ENCODE measurements at regions not wholly inside any gene's neighbourhood (a gene's known extent, or its start where the extent isn't known, plus 50 kb on each side); places are given as distances from the start of the nearest gene placed in this dataset.

- FAIRE-seq (no peak), DNase-seq (ENCODE audit: low read depth, low spot score) (no peak)
- ChIA-PET CTCF (no interaction called here), POLR2A (no interaction called here)
- BruUV-seq (replicated peaks): no TSS peak
- Histone ChIP-seq H3K4me2 (ENCODE audit: insufficient read depth, low read length) (no peak overlapping the region), H3K27ac (ENCODE audit: insufficient read depth, low read depth, low read length) (no peak overlapping the region), H4K20me1 (replicated peaks; ENCODE audit: control insufficient read depth, extremely low read depth, insufficient read depth, low read length) (no peaks in the 10 kb centered on the region), H2AFZ (ENCODE audit: low read depth, low read length) (no peak overlapping the region), H3K9me1 (replicated peaks; ENCODE audit: control insufficient read depth, extremely low read depth, insufficient read depth, low read length) (no peaks in the 10 kb centered on the region), H3K36me3 (ENCODE audit: control insufficient read depth in 2 of 2, extremely low read depth in 1 of 2, insufficient read depth in 2 of 2, low read length in 2 of 2) (no peaks in the 10 kb centered on the region), H3K79me2 (ENCODE audit: control insufficient read depth, insufficient read depth, low read length) (no peaks in the 10 kb centered on the region), H3K9me3 (replicated peaks; ENCODE audit: control insufficient read depth, insufficient read depth, low read length) (no peaks in the 10 kb centered on the region), H3K4me3 (replicated peaks in 1 of 3; ENCODE audit: insufficient read depth in 1 of 3, low read depth in 1 of 3, low read length in 3 of 3) (no peak overlapping the region), H3K27me3 (ENCODE audit: control insufficient read depth in 2 of 2, insufficient read depth in 2 of 2, low read length in 2 of 2) (no peaks in the 10 kb centered on the region), H3K9ac (replicated peaks; ENCODE audit: extremely low read depth, insufficient read depth, low read length) (no peak overlapping the region), H3K4me1 (ENCODE audit: control insufficient read depth, extremely low read depth, insufficient read depth, low read length) (no peaks in the 10 kb centered on the region)
- intact Hi-C loops (cut with micrococcal nuclease) (no loop called here), dilution Hi-C loops (cut with MboI; ENCODE audit: extremely low pct_ligation_motif_present, low sequenced_read_pairs) (no loop called here)
- no peak for TF ChIP-seq FOS (IDR thresholded peaks at IDR 0.05; ENCODE audit: borderline replicate concordance, insufficient read depth, low read length)
- TF ChIP-seq, protein P1, sequence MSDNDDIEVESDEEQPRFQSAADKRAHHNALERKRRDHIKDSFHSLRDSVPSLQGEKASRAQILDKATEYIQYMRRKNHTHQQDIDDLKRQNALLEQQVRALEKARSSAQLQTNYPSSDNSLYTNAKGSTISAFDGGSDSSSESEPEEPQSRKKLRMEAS (IDR thresholded peaks at IDR 0.05; ENCODE audit: insufficient read depth, insufficient read length): no peak
- TF ChIP-seq MYC (IDR thresholded peaks at IDR 0.05; ENCODE audit: low read depth, low read length): no peak
- TF ChIP-seq GATA2 (IDR thresholded peaks at IDR 0.05; ENCODE audit: insufficient read depth, insufficient read length, low read depth, low read length): no peak
- TF ChIP-seq JUN (IDR thresholded peaks at IDR 0.05; ENCODE audit: borderline replicate concordance, insufficient read depth, insufficient read length, low read depth): no peak
- no peak for TF ChIP-seq POLR2AphosphoS5 (IDR thresholded peaks at IDR 0.05; ENCODE audit: insufficient read depth, low read depth, low read length)
- TF ChIP-seq POLR2A (IDR thresholded peaks at IDR 0.05; ENCODE audit: low read depth, low read length): no peak
- no peak for TF ChIP-seq EZH2 (IDR thresholded peaks at IDR 0.05; ENCODE audit: borderline replicate concordance, low read depth, low read length, severe bottlenecking)
Measured at GRCh38 chr1:106480629-106481028, 575.8 kb upstream of the PRMT6 start.

- Histone ChIP-seq H3K4me1 (ENCODE audit: control insufficient read depth, extremely low read depth, insufficient read depth, low read length) (no peaks in the 10 kb centered on the region), H3K4me2 (ENCODE audit: insufficient read depth, low read length) (no peak overlapping the region), H3K79me2 (ENCODE audit: control insufficient read depth, insufficient read depth, low read length) (no peaks in the 10 kb centered on the region), H3K9me1 (replicated peaks; ENCODE audit: control insufficient read depth, extremely low read depth, insufficient read depth, low read length) (no peaks in the 10 kb centered on the region), H3K9me3 (replicated peaks; ENCODE audit: control insufficient read depth, insufficient read depth, low read length) (peaks cover 5% of the 10 kb centered on the region), H4K20me1 (replicated peaks; ENCODE audit: control insufficient read depth, extremely low read depth, insufficient read depth, low read length) (no peaks in the 10 kb centered on the region), H3K36me3 (ENCODE audit: control insufficient read depth in 2 of 2, extremely low read depth in 1 of 2, insufficient read depth in 2 of 2, low read length in 2 of 2) (no peaks in the 10 kb centered on the region), H3K4me3 (replicated peaks in 1 of 3; ENCODE audit: insufficient read depth in 1 of 3, low read depth in 1 of 3, low read length in 3 of 3) (no peak overlapping the region), H2AFZ (ENCODE audit: low read depth, low read length) (no peak overlapping the region), H3K27me3 (ENCODE audit: control insufficient read depth in 2 of 2, insufficient read depth in 2 of 2, low read length in 2 of 2) (no peaks in the 10 kb centered on the region), H3K9ac (replicated peaks; ENCODE audit: extremely low read depth, insufficient read depth, low read length) (no peak overlapping the region), H3K27ac (ENCODE audit: insufficient read depth, low read depth, low read length) (no peak overlapping the region)
- TF ChIP-seq POLR2AphosphoS5 (IDR thresholded peaks at IDR 0.05; ENCODE audit: insufficient read depth, low read depth, low read length) (no peak), FOS (IDR thresholded peaks at IDR 0.05; ENCODE audit: borderline replicate concordance, insufficient read depth, low read length) (no peak), POLR2A (IDR thresholded peaks at IDR 0.05; ENCODE audit: low read depth, low read length) (no peak), EZH2 (IDR thresholded peaks at IDR 0.05; ENCODE audit: borderline replicate concordance, low read depth, low read length, severe bottlenecking) (no peak), MYC (IDR thresholded peaks at IDR 0.05; ENCODE audit: low read depth, low read length) (no peak), GATA2 (IDR thresholded peaks at IDR 0.05; ENCODE audit: insufficient read depth, insufficient read length, low read depth, low read length) (no peak), JUN (IDR thresholded peaks at IDR 0.05; ENCODE audit: borderline replicate concordance, insufficient read depth, insufficient read length, low read depth) (no peak)
- TF ChIP-seq, protein P2, sequence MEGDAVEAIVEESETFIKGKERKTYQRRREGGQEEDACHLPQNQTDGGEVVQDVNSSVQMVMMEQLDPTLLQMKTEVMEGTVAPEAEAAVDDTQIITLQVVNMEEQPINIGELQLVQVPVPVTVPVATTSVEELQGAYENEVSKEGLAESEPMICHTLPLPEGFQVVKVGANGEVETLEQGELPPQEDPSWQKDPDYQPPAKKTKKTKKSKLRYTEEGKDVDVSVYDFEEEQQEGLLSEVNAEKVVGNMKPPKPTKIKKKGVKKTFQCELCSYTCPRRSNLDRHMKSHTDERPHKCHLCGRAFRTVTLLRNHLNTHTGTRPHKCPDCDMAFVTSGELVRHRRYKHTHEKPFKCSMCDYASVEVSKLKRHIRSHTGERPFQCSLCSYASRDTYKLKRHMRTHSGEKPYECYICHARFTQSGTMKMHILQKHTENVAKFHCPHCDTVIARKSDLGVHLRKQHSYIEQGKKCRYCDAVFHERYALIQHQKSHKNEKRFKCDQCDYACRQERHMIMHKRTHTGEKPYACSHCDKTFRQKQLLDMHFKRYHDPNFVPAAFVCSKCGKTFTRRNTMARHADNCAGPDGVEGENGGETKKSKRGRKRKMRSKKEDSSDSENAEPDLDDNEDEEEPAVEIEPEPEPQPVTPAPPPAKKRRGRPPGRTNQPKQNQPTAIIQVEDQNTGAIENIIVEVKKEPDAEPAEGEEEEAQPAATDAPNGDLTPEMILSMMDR (IDR thresholded peaks at IDR 0.05; ENCODE audit: extremely low read depth in 1 of 2, insufficient read depth in 1 of 2, low read depth in 1 of 2, low read length in 2 of 2): no peak
- TF ChIP-seq, protein P1 (IDR thresholded peaks at IDR 0.05; ENCODE audit: insufficient read depth, insufficient read length): no peak
- POLR2A ChIA-PET: no interaction called here
- no TSS peak for BruUV-seq (replicated peaks)
- dilution Hi-C loops (cut with MboI; ENCODE audit: extremely low pct_ligation_motif_present, low sequenced_read_pairs): no loop called here
- intact Hi-C loops (cut with micrococcal nuclease): no loop called here
- FAIRE-seq (no peak), DNase-seq (ENCODE audit: low read depth, low spot score) (no peak)
- CTCF ChIA-PET: no interaction called here
Measured at GRCh38 chr1:106492880-106493279, 563.6 kb upstream of the PRMT6 start.

Data from endothelial cell of umbilical vein (primary cell).